DND-41 (cell line): ENCODE measurements at regions not wholly inside any gene's neighbourhood (a gene's known extent, or its start where the extent isn't known, plus 50 kb on each side); places are given as distances from the start of the nearest gene placed in this dataset.

Experiments
- ATAC-seq: fragments of 200-7000 bp; cut with Tn5 transposase; 3 replicates; pipeline ENCODE4 v1.9.1; 2021; ENCODE audit warnings: low read depth; ENCODE audit not compliant: insufficient read depth
- DNase-seq: peaks from one replicate; pipeline ENCODE4 v3.0.0-alpha.2; 2020
- H2AFZ ChIP-seq: 2 replicates; pipeline ENCODE4 v1.6.0; 2012; ENCODE audit warnings: low read depth, low read length
- H3K27ac ChIP-seq: 2 replicates; pipeline ENCODE4 v1.5.1; 2012; ENCODE audit warnings: low read length, inconsistent platforms
- H3K27me3 ChIP-seq: fragments of 200-600 bp; sonication (generic); 2 replicates; pipeline ENCODE4 v1.6.0; 2012; ENCODE audit warnings: low read length, mild to moderate bottlenecking, inconsistent platforms; ENCODE audit not compliant: insufficient read depth, poor library complexity
- H3K36me3 ChIP-seq: 2 replicates; pipeline ENCODE4 v1.5.1; 2012; ENCODE audit warnings: low read length, inconsistent platforms; ENCODE audit not compliant: insufficient read depth
- H3K4me1 ChIP-seq: 2 replicates; pipeline ENCODE4 v1.5.1; 2012; ENCODE audit warnings: mild to moderate bottlenecking, low read length; ENCODE audit not compliant: insufficient read depth
- H3K4me2 ChIP-seq: 2 replicates; pipeline ENCODE4 v1.6.0; 2012; ENCODE audit warnings: mild to moderate bottlenecking, moderate library complexity, low read length, inconsistent platforms; ENCODE audit not compliant: insufficient read depth
- H3K4me3 ChIP-seq, 2 experiments: fragments of 200-600 bp in 1 of 2; shearing (Covaris generic) in 1 of 2; 2 replicates each; pipeline ENCODE4 v1.5.1; 2012 to 2016; ENCODE audit warnings: inconsistent platforms in 2 of 2, low read length in 2 of 2, mild to moderate bottlenecking in 2 of 2, low read depth in 1 of 2, moderate library complexity in 1 of 2
- H3K79me2 ChIP-seq: 2 replicates; pipeline ENCODE4 v1.6.0; 2012; ENCODE audit warnings: low read length, inconsistent platforms; ENCODE audit not compliant: insufficient read depth
- H3K9ac ChIP-seq: 2 replicates; pipeline ENCODE4 v1.6.0; 2012; ENCODE audit warnings: low read depth, mild to moderate bottlenecking, inconsistent platforms, low read length, moderate library complexity
- H3K9me3 ChIP-seq: 2 replicates; pipeline ENCODE4 v1.5.1; 2012; ENCODE audit warnings: low read length, moderate library complexity, mild to moderate bottlenecking, inconsistent platforms; ENCODE audit not compliant: insufficient read depth, severe bottlenecking
- H4K20me1 ChIP-seq: 2 replicates; pipeline ENCODE4 v1.6.0; 2012; ENCODE audit warnings: low read length; ENCODE audit not compliant: insufficient read depth
- CTCF ChIP-seq: IDR thresholded peaks from 2 replicates; pipeline ENCODE4 v1.5.1; 2012; ENCODE audit warnings: borderline replicate concordance, low read length, moderate library complexity, mild to moderate bottlenecking; ENCODE audit not compliant: poor library complexity, severe bottlenecking; ENCODE audit errors: extremely low read depth
- EZH2 ChIP-seq: IDR thresholded peaks from 3 replicates; pipeline ENCODE4 v1.6.1; 2012; ENCODE audit warnings: borderline replicate concordance, low read depth, mild to moderate bottlenecking, moderate library complexity, low read length, inconsistent platforms; ENCODE audit not compliant: severe bottlenecking

GRCh38 chr11:112901924-112902323, 59.3 kb upstream of the NCAM1 start:
- Histone ChIP-seq H3K4me2 (no peak overlapping the region), H3K27ac (no peak overlapping the region), H3K79me2 (no peaks in the 10 kb centered on the region), H3K36me3 (no peaks in the 10 kb centered on the region), H3K9me3 (no peaks in the 10 kb centered on the region), H3K4me3 (no peak overlapping the region), H2AFZ (no peak overlapping the region), H3K4me1 (no peaks in the 10 kb centered on the region), H3K27me3 (peaks cover 1% of the 10 kb centered on the region), H3K9ac (no peak overlapping the region), H4K20me1 (no peaks in the 10 kb centered on the region)
- DNase-seq: no peak
- no peak for ATAC-seq
- TF ChIP-seq CTCF (no peak), EZH2 (no peak)

- ATAC-seq (no peak), DNase-seq (no peak)
- no peak overlapping the region for H3K4me3 ChIP-seq
- no peaks in the 10 kb centered on the region for H3K9me3 ChIP-seq
- H3K27ac ChIP-seq: no peak overlapping the region
- no peaks in the 10 kb centered on the region for H4K20me1 ChIP-seq
- H3K79me2 ChIP-seq: no peaks in the 10 kb centered on the region
- H3K36me3 ChIP-seq: no peaks in the 10 kb centered on the region
- no peak for TF ChIP-seq EZH2
- H3K27me3 ChIP-seq: peaks cover 4% of the 10 kb centered on the region
- H2AFZ ChIP-seq: no peak overlapping the region
- H3K4me2 ChIP-seq: no peak overlapping the region
- no peaks in the 10 kb centered on the region for H3K4me1 ChIP-seq
- no peak overlapping the region for H3K9ac ChIP-seq
Observed at GRCh38 chr11:112902361-112903011, 58.7 kb upstream of the NCAM1 start.

- Histone ChIP-seq H3K4me3 (no peak overlapping the region), H3K79me2 (no peaks in the 10 kb centered on the region), H3K9ac (no peak overlapping the region), H3K27me3 (peaks cover 7% of the 10 kb centered on the region), H3K9me3 (no peaks in the 10 kb centered on the region), H3K36me3 (no peaks in the 10 kb centered on the region), H3K27ac (no peak overlapping the region), H2AFZ (no peak overlapping the region), H3K4me1 (no peaks in the 10 kb centered on the region), H3K4me2 (no peak overlapping the region), H4K20me1 (no peaks in the 10 kb centered on the region)
- DNase-seq (no peak), ATAC-seq (no peak)
- TF ChIP-seq EZH2 (no peak), CTCF (no peak)
Observed at GRCh38 chr11:112903340-112903739, 57.9 kb upstream of the NCAM1 start.

GRCh38 chr11:112911124-112911523, 50.1 kb upstream of the NCAM1 start:
- Histone ChIP-seq H3K36me3 (no peaks in the 10 kb centered on the region), H2AFZ (no peak overlapping the region), H3K4me2 (no peak overlapping the region), H3K9me3 (no peaks in the 10 kb centered on the region), H3K4me3 (no peak overlapping the region), H3K79me2 (no peaks in the 10 kb centered on the region), H3K9ac (no peak overlapping the region), H3K4me1 (no peaks in the 10 kb centered on the region), H3K27ac (no peak overlapping the region), H3K27me3 (peaks cover 7% of the 10 kb centered on the region), H4K20me1 (no peaks in the 10 kb centered on the region)
- TF ChIP-seq CTCF (no peak), EZH2 (no peak)
- DNase-seq (no peak), ATAC-seq (no peak)
